ENCODE measurements at regions not wholly inside any gene's neighbourhood (a gene's known extent, or its start where the extent isn't known, plus 50 kb on each side); places are given as distances from the start of the nearest gene placed in this dataset.

- TF ChIP-seq CTCF (conservative IDR thresholded peaks at IDR 0.05; ENCODE audit: low read length) = no peak
- TF ChIP-seq EZH2phosphoT487 (IDR thresholded peaks at IDR 0.05; ENCODE audit: borderline replicate concordance) = no peak
Measured at GRCh38 chr7:79979437-79979836, 155.2 kb upstream of the GNAI1 start.
